ENCODE measurements at regions not wholly inside any gene's neighbourhood (a gene's known extent, or its start where the extent isn't known, plus 50 kb on each side); places are given as distances from the start of the nearest gene placed in this dataset.

DNA sequence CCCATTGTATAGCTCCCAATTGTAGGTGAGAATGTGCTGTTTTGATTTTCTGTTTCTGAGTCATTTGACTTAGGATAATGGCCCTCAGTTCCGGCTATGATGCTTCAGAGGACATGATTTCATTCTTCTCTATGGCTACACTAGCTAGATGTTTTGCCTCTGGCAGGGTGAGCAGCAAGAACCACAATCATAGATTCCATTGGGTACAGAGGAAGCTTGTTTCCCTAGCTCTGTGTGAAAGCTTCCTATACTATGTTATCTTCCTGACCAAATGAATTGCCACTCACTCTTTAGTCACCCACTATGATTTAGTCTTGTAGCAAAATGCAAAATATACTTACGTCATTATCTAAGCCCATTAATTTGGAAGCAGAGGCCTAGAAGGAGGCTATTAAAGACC is 616.3 kb downstream of the PLA2G4A start:
- no peak for DNase-seq (ENCODE audit: low spot score)

- no peak for DNase-seq (ENCODE audit: low spot score)
Measured at GRCh38 chr1:187451238-187451637, 622.5 kb downstream of the PLA2G4A start.

DNA sequence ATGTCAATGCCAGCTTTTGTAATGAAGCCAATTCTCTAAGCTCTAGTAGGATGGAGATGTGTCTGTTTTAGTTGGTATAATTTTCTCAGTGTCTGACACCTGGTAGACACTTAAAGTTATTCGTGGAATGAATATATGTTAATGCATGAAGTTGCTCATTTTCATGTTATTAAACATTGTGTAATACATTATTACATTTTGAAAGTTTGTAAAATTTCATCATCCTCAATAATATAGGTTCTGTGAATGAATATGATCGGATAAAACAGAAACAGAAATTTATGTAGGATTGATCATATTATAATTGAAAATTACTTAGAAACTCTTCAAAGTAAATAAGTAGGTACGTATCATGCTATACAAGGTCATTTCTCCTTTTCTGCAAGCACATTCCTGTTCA is 625.3 kb downstream of the PLA2G4A start:
- no peak for DNase-seq (ENCODE audit: low spot score)

- no peak for DNase-seq (ENCODE audit: low spot score)
Measured at GRCh38 chr1:187456446-187456845, 627.7 kb downstream of the PLA2G4A start.

DNA sequence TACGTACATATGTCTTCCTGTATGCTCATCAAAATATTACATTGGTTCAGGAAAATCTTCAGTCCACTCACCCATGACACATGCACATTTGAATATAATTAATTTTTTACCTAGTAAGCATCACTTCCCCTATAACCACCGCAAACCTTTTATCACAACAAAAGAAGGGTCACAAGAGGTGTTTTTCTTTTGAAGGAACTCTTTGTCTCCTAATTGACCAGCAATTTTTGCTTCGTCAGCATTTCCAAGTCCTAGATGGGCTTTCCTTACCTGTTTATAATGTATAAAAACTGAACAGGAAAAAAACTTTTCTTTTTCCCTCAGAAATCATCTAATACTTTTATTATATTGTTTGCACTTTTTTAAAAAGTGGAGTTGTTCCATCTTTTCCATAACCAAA is 631.3 kb downstream of the PLA2G4A start:
- DNase-seq (ENCODE audit: low spot score), result no peak

- DNase-seq (ENCODE audit: low spot score), result no peak
Measured at GRCh38 chr1:187464320-187464719, 635.6 kb downstream of the PLA2G4A start.

GRCh38 chr1:187465441-187465840 is 636.7 kb downstream of the PLA2G4A start:
- DNase-seq (ENCODE audit: low spot score), result no peak

DNA sequence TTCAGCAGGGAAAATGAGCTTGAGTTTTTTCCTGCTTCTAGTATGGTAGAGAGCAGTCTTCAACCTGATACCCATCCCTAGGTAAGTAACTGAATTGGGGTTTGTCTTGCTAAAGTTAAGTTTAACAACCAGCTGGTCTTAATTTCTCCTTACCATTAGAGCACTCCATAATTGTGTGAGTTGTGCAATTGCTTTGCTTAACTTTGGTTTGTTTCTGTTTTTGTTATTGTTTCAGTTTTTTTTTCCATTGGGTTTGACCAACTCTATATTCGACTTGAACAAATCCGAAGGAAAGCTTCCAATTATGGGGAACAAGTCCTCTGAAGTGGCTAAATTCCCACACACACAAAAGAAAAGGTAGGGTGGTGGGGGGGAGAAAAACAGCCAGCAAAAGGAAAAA is 641.1 kb downstream of the PLA2G4A start:
- no peak for DNase-seq (ENCODE audit: low spot score)

GRCh38 chr1:187471555-187471954 is 642.8 kb downstream of the PLA2G4A start:
- DNase-seq (ENCODE audit: low spot score), result no peak

- DNase-seq (ENCODE audit: low spot score), result no peak
Measured at GRCh38 chr1:187474336-187474735, 645.6 kb downstream of the PLA2G4A start.

GRCh38 chr1:187476671-187477070 is 647.9 kb downstream of the PLA2G4A start:
- DNase-seq (ENCODE audit: low spot score), result no peak

- no peak for DNase-seq (ENCODE audit: low spot score)
Measured at GRCh38 chr1:187477103-187477502, 648.4 kb downstream of the PLA2G4A start.

- DNase-seq (ENCODE audit: low spot score), result no peak
Measured at GRCh38 chr1:187477535-187477934, 648.8 kb downstream of the PLA2G4A start.

GRCh38 chr1:187481581-187482148 is 652.9 kb downstream of the PLA2G4A start:
- no peak for DNase-seq (ENCODE audit: low spot score)

- no peak for DNase-seq (ENCODE audit: low spot score)
Measured at GRCh38 chr1:187490266-187490665, 661.5 kb downstream of the PLA2G4A start.

- no peak for DNase-seq (ENCODE audit: low spot score)
Measured at GRCh38 chr1:187491082-187491720, 662.5 kb downstream of the PLA2G4A start.

- no peak for DNase-seq (ENCODE audit: low spot score)
Measured at GRCh38 chr1:187498028-187498427, 669.3 kb downstream of the PLA2G4A start.

GRCh38 chr1:187504779-187505178 is 676.0 kb downstream of the PLA2G4A start:
- no peak for DNase-seq (ENCODE audit: low spot score)

GRCh38 chr1:187509091-187509490 is 680.3 kb downstream of the PLA2G4A start:
- DNase-seq (ENCODE audit: low spot score), result no peak

DNA sequence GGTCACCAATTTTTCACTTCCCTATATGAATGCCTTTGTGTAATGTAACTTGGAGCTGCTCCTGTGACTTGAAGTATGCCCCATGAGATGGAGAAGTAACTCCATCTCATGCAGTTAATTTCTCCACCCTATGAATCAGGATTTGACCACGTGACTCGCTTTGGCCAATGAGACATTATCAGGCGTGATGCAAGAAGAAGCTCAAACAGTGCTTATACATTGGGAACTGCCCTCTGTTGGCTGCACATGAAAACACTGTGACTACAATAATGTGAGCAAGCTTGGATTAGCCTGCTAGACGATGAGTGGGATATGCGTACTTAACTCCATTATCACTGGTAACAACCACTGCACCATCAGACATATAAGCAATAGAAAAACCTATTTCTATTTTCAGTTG is 684.4 kb downstream of the PLA2G4A start:
- no peak for DNase-seq (ENCODE audit: low spot score)

DNA sequence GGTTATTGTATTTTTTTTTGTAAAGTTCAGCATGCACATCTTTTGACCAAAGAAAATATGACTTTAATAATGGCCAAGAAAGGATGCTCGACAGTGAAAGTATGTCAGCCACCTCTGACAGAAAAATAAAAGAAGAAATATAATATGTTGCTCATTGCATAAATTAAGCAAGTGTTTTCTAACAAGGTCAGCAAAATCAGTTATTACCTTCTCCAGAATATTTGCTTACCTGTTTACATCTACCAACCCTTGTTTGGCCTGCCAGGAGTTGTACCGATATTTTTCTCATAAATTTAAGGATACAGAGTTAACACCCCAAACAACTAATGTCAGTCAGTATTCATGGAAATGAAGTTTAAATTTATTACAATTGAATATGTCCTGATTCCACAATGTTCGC is 685.4 kb downstream of the PLA2G4A start:
- DNase-seq (ENCODE audit: low spot score), result no peak

DNA sequence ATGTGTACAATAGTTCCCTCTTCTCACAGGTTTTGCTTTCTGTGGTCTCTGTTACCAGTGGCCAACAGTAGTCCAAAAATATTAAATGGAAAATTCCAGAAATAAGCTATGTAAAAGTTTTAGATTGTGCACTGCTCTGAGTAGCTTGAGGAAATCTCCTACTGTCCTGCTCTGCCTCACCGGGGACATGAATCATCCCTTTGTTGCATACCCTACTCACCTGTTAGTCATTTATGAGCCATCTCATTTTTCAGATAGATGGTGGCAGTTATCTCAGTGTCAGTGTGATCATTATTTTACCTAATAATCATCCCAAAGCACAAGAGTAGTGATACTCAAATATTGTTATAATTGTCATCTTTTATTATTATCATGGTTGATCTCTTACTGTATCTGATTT is 688.1 kb downstream of the PLA2G4A start:
- no peak for DNase-seq (ENCODE audit: low spot score)

GRCh38 chr1:187517546-187517945 is 688.8 kb downstream of the PLA2G4A start:
- no peak for DNase-seq (ENCODE audit: low spot score)

GRCh38 chr1:187527346-187527745 is 698.6 kb downstream of the PLA2G4A start:
- no peak for DNase-seq (ENCODE audit: low spot score)

Data from iPS-NIHi11 (cell line).